Esophagus squamous epithelium (tissue), 4 donors: ENCODE measurements at regions not wholly inside any gene's neighbourhood (a gene's known extent, or its start where the extent isn't known, plus 50 kb on each side); places are given as distances from the start of the nearest gene placed in this dataset.

Source experiments
- CTCF ChIP-seq, 6 experiments: fragments of 450-650 bp in 4 of 6; fragments of 200-600 bp in 2 of 6; sonication (generic) in 2 of 6; IDR thresholded peaks; one replicate each; pipeline ENCODE4 v1.5.1; 2016 to 2019; ENCODE audit warnings: antibody characterized with exemption in 6 of 6, mild to moderate bottlenecking in 4 of 6, moderate library complexity in 4 of 6
- POLR2A ChIP-seq, 4 donors: fragments of 450-650 bp; IDR thresholded peaks; one replicate each; pipeline ENCODE4 v1.6.1; 2017; ENCODE audit warnings: antibody characterized with exemption in 4 of 4, mild to moderate bottlenecking in 4 of 4, moderate library complexity in 3 of 4

- TF ChIP-seq CTCF (IDR thresholded peaks at IDR 0.05) (no peak), POLR2A (IDR thresholded peaks at IDR 0.05) (no peak)
Observed at GRCh38 chr5:72651109-72651508, 143.9 kb upstream of the ZNF366 start.
